ENCODE measurements at regions not wholly inside any gene's neighbourhood (a gene's known extent, or its start where the extent isn't known, plus 50 kb on each side); places are given as distances from the start of the nearest gene placed in this dataset.

DNA sequence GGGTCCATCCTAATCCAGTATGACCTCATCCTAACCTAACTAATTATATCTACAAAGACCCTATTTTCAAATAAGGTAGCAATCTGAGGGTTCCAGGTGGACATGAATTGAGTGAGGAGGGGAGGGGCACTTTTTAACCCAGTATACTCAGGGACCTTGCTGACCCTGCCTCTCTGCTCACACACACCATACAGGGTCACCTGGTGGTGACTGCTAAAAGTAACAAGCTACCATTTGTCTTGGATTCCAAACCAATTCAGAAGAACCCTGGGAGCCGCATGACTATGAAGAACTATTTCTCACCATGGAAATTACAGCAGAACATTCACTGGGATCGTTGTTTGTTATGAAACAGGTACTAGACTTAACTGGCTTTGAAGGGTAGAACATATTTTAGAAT lies 151.9 kb downstream of the LACC1 start:
- TF ChIP-seq, protein P1, sequence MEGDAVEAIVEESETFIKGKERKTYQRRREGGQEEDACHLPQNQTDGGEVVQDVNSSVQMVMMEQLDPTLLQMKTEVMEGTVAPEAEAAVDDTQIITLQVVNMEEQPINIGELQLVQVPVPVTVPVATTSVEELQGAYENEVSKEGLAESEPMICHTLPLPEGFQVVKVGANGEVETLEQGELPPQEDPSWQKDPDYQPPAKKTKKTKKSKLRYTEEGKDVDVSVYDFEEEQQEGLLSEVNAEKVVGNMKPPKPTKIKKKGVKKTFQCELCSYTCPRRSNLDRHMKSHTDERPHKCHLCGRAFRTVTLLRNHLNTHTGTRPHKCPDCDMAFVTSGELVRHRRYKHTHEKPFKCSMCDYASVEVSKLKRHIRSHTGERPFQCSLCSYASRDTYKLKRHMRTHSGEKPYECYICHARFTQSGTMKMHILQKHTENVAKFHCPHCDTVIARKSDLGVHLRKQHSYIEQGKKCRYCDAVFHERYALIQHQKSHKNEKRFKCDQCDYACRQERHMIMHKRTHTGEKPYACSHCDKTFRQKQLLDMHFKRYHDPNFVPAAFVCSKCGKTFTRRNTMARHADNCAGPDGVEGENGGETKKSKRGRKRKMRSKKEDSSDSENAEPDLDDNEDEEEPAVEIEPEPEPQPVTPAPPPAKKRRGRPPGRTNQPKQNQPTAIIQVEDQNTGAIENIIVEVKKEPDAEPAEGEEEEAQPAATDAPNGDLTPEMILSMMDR (conservative IDR thresholded peaks at IDR 0.05; ENCODE audit: low read length), result no peak; the same call in 1 of the 2 replicates
- TF ChIP-seq EZH2phosphoT487 (IDR thresholded peaks at IDR 0.05; ENCODE audit: borderline replicate concordance), result no peak
